Calu3 (cell line): ENCODE measurements at regions not wholly inside any gene's neighbourhood (a gene's known extent, or its start where the extent isn't known, plus 50 kb on each side); places are given as distances from the start of the nearest gene placed in this dataset.
A peak's percentile ranks its signal among the peaks of the same experiment; 100 is the strongest.

Source experiments
- BruUV-seq: library from RNA; stranded (reverse); fragments of 400-500 nt; replicated peaks from 2 replicates; lab custom pipeline; 2021; lab: Mats Ljungman, UMichigan
- CTCF ChIA-PET: fragments of 300-600 bp; sonication (Branson Sonifier 250); formaldehyde crosslinking; loops from one replicate; lab custom pipeline; 2022; ENCODE audit warnings: antibody characterized with exemption; lab: Charles Lee
- DNase-seq: peaks from one replicate; pipeline ENCODE4 v3.0.0; 2022
- H3K27ac Mint-ChIP-seq: one replicate; pipeline ENCODE4 v1.8.0; 2022; ENCODE audit warnings: mixed read lengths; ENCODE audit not compliant: unreplicated experiment
- H3K27me3 Mint-ChIP-seq: one replicate; pipeline ENCODE4 v1.8.0; 2022; ENCODE audit warnings: mixed read lengths; ENCODE audit not compliant: unreplicated experiment
- H3K36me3 Mint-ChIP-seq: one replicate; pipeline ENCODE4 v1.8.0; 2022; ENCODE audit warnings: mild to moderate bottlenecking, moderate library complexity, mixed read lengths; ENCODE audit not compliant: insufficient read depth, unreplicated experiment
- H3K4me1 Mint-ChIP-seq: one replicate; pipeline ENCODE4 v1.8.0; 2022; ENCODE audit warnings: mild to moderate bottlenecking, low read depth, mixed read lengths; ENCODE audit not compliant: unreplicated experiment
- H3K4me3 Mint-ChIP-seq: one replicate; pipeline ENCODE4 v1.8.0; 2022; ENCODE audit warnings: mild to moderate bottlenecking, low read depth, moderate library complexity, mixed read lengths; ENCODE audit not compliant: unreplicated experiment
- H3K9me3 Mint-ChIP-seq: one replicate; pipeline ENCODE4 v1.8.0; 2022; ENCODE audit warnings: low read depth, mixed read lengths; ENCODE audit not compliant: unreplicated experiment
- intact Hi-C: fragments of 100-400 bp; cut with micrococcal nuclease; formaldehyde crosslinking; loops from one replicate; pipeline ENCODE4 v1.10.0; 2022; ENCODE audit not compliant: unreplicated experiment
- TF ChIP-seq, protein P1 (sequence below): fragments of 200-600 bp; IDR thresholded peaks from one replicate; pipeline ENCODE4 v1.8.0; 2022; ENCODE audit warnings: antibody characterized with exemption; ENCODE audit not compliant: unreplicated experiment

DNA sequence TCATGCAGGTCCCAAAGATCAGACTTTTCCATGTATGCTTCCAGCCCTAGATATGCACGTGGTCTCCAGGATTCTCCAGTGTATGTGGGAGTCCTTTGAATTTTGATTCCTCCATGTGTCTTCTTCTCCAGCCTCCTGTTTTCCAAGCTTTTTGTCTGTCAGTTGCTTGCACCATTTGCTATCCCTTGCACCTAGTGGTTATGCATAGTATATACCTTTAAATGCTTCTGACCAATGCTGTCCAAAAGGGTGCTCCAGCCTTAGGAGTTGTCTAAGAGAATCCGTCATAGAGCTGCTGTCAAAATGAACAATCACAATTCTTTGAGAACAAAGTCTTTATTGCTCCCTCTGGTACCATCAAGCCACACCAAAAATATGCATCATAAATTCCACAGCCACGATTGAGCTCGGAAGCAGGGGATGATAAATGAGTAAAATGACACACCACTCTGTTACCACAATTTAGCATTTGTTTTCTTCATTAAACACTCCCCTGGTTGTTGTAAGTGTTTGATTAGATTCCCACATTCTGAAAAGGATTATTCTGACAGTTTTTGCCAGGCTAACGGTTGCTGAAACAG is 706.2 kb upstream of the GJE1 start:
- Mint-ChIP-seq H3K4me1 (no peaks in the 10 kb centered on the region), H3K9me3 (no peaks in the 10 kb centered on the region), H3K36me3 (no peaks in the 10 kb centered on the region), H3K4me3 (no peak overlapping the region), H3K27ac (no peak overlapping the region), H3K27me3 (no peaks in the 10 kb centered on the region)
- CTCF ChIA-PET = no interaction called here
- no peak for DNase-seq
- intact Hi-C loops = no loop called here
- TF ChIP-seq, protein P1, sequence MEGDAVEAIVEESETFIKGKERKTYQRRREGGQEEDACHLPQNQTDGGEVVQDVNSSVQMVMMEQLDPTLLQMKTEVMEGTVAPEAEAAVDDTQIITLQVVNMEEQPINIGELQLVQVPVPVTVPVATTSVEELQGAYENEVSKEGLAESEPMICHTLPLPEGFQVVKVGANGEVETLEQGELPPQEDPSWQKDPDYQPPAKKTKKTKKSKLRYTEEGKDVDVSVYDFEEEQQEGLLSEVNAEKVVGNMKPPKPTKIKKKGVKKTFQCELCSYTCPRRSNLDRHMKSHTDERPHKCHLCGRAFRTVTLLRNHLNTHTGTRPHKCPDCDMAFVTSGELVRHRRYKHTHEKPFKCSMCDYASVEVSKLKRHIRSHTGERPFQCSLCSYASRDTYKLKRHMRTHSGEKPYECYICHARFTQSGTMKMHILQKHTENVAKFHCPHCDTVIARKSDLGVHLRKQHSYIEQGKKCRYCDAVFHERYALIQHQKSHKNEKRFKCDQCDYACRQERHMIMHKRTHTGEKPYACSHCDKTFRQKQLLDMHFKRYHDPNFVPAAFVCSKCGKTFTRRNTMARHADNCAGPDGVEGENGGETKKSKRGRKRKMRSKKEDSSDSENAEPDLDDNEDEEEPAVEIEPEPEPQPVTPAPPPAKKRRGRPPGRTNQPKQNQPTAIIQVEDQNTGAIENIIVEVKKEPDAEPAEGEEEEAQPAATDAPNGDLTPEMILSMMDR = no peak
- BruUV-seq = no TSS peak

GRCh38 chr6:141421378-141421777 is 711.3 kb upstream of the GJE1 start:
- no TSS peak for BruUV-seq
- H3K4me3 Mint-ChIP-seq = no peak overlapping the region

GRCh38 chr6:141418076-141418475 is 714.6 kb upstream of the GJE1 start:
- H3K4me1 Mint-ChIP-seq = no peaks in the 10 kb centered on the region
- no peak for DNase-seq
- H3K27me3 Mint-ChIP-seq = no peaks in the 10 kb centered on the region
- H3K9me3 Mint-ChIP-seq = no peaks in the 10 kb centered on the region
- H3K4me3 Mint-ChIP-seq = no peak overlapping the region
- H3K36me3 Mint-ChIP-seq = no peaks in the 10 kb centered on the region
- no TSS peak for BruUV-seq
- TF ChIP-seq, protein P1 = no peak
- intact Hi-C loops = no loop called here
- H3K27ac Mint-ChIP-seq = no peak overlapping the region
- CTCF ChIA-PET = no interaction called here

More at GRCh38 chr6:141421378-141421777, 711.3 kb upstream of the GJE1 start:
- DNase-seq = peak; percentile 4
- Mint-ChIP-seq H3K27me3 (no peaks in the 10 kb centered on the region), H3K9me3 (no peaks in the 10 kb centered on the region), H3K36me3 (no peaks in the 10 kb centered on the region), H3K4me1 (no peaks in the 10 kb centered on the region), H3K27ac (no peak overlapping the region)
- intact Hi-C loops = no loop called here
- TF ChIP-seq, protein P1 = no peak
- CTCF ChIA-PET = no interaction called here

GRCh38 chr6:141415896-141416295 is 716.8 kb upstream of the GJE1 start:
- no TSS peak for BruUV-seq
- CTCF ChIA-PET = no interaction called here
- intact Hi-C loops = no loop called here
- no peak for DNase-seq
- Mint-ChIP-seq H3K4me3 (no peak overlapping the region), H3K9me3 (no peaks in the 10 kb centered on the region), H3K27ac (no peak overlapping the region), H3K36me3 (no peaks in the 10 kb centered on the region), H3K27me3 (no peaks in the 10 kb centered on the region), H3K4me1 (no peaks in the 10 kb centered on the region)
- TF ChIP-seq, protein P1 = no peak
